K562 (cell line): ENCODE measurements at regions not wholly inside any gene's neighbourhood (a gene's known extent, or its start where the extent isn't known, plus 50 kb on each side); places are given as distances from the start of the nearest gene placed in this dataset.

ENCODE experiments used
- ATAC-seq: fragments of 200-7000 bp; cut with Tn5 transposase; 3 replicates; pipeline ENCODE4 v1.9.1; 2020; ENCODE audit warnings: moderate library complexity
- BruUV-seq: library from RNA; stranded (reverse); fragments of 400-500 nt; replicated peaks from 2 replicates; lab custom pipeline; 2021; lab: Mats Ljungman, UMichigan
- CTCF ChIA-PET: fragments of 300-600 bp; formaldehyde crosslinking; extraction: SDS; loops from one replicate; lab custom pipeline; 2021; ENCODE audit warnings: low intra/inter-chr PET ratio; lab: Yijun Ruan, JAX
- POLR2A ChIA-PET: fragments of 300-600, 350-650 bp; sonication (Branson Sonifier 250); formaldehyde crosslinking; extraction: SDS; loops from one replicate; lab custom pipeline; 2021; ENCODE audit warnings: antibody characterized with exemption, inconsistent platforms; lab: Yijun Ruan, JAX
- DNase-seq, 4 experiments: peaks; one replicate each; pipeline versions ENCODE4 v3.0.0 to v3.0.0-alpha.2; 2011 to 2018; ENCODE audit warnings: low spot score in 3 of 4, mixed read lengths in 3 of 4; ENCODE audit errors: extremely low read depth in 1 of 4
- FAIRE-seq: peaks from 2 replicates; lab custom pipeline; 2011; peaks lifted over from hg19 to GRCh38; lab: Jason Lieb, UNC
- H2AFZ ChIP-seq: 2 replicates; pipeline ENCODE4 v1.6.0; 2011; ENCODE audit warnings: low read depth, low read length, control low read depth, inconsistent platforms
- H3K27ac ChIP-seq: fragments of 200-600 bp; 3 replicates; pipeline ENCODE4 v1.8.0; 2011; ENCODE audit warnings: low read depth, mild to moderate bottlenecking, control low read depth, inconsistent platforms, low read length, moderate library complexity, mixed read lengths; ENCODE audit errors: extremely low read depth
- H3K27me3 ChIP-seq, 2 experiments: fragments of 300-600 bp in 1 of 2; 2 replicates in 1 of 2; 3 replicates in 1 of 2; pipeline versions ENCODE4 v1.6.0 to v1.8.0; 2011; ENCODE audit warnings: inconsistent platforms in 2 of 2, low read length in 2 of 2, mild to moderate bottlenecking in 1 of 2, mixed read lengths in 1 of 2, moderate library complexity in 1 of 2; ENCODE audit not compliant: control insufficient read depth in 2 of 2, insufficient read depth in 2 of 2
- H3K36me3 ChIP-seq: fragments of 300-600 bp; 3 replicates; pipeline ENCODE4 v1.8.0; 2011; ENCODE audit warnings: mild to moderate bottlenecking, low read length, inconsistent platforms; ENCODE audit not compliant: control insufficient read depth, insufficient read depth
- H3K4me1 ChIP-seq, 2 experiments: fragments of 200-600 bp in 1 of 2; replicated peaks in 1 of 2; 2 replicates in 1 of 2; 3 replicates in 1 of 2; pipeline versions ENCODE4 v1.5.1 to v1.8.0; 2011; ENCODE audit warnings: inconsistent platforms in 2 of 2, low read length in 2 of 2, mild to moderate bottlenecking in 1 of 2, mixed read lengths in 1 of 2, moderate library complexity in 1 of 2; ENCODE audit not compliant: control insufficient read depth in 2 of 2, insufficient read depth in 2 of 2
- H3K4me2 ChIP-seq: 2 replicates; pipeline ENCODE4 v1.6.1; 2011; ENCODE audit warnings: low read length, control low read depth, inconsistent platforms, mixed read lengths; ENCODE audit not compliant: insufficient read depth
- H3K4me3 ChIP-seq: fragments of 200-600 bp; sonication (generic), shearing (Covaris generic); 2 replicates; pipeline ENCODE4 v1.5.1; 2016; ENCODE audit warnings: control low read depth, inconsistent platforms
- H3K79me2 ChIP-seq: fragments of 200-600 bp; 3 replicates; pipeline ENCODE4 v1.8.0; 2011; ENCODE audit warnings: low read length, inconsistent platforms; ENCODE audit not compliant: control insufficient read depth, insufficient read depth
- H3K9ac ChIP-seq, 2 experiments: 2 replicates each; pipeline versions ENCODE4 v1.6.0 to v1.6.1; 2011; ENCODE audit warnings: low read depth in 2 of 2, low read length in 2 of 2, control low read depth in 1 of 2, inconsistent platforms in 1 of 2, mild to moderate bottlenecking in 1 of 2, mixed read lengths in 1 of 2; ENCODE audit not compliant: insufficient read depth in 1 of 2
- H3K9me1 ChIP-seq: one replicate; pipeline ENCODE4 v1.6.0; 2011; ENCODE audit warnings: inconsistent platforms, mild to moderate bottlenecking, low read length, moderate library complexity; ENCODE audit not compliant: control insufficient read depth, insufficient read depth
- H3K9me3 ChIP-seq: replicated peaks from 2 replicates; pipeline ENCODE4 v1.5.1; 2011; ENCODE audit warnings: low read depth, low read length, inconsistent platforms; ENCODE audit not compliant: control insufficient read depth, insufficient read depth
- H4K20me1 ChIP-seq: replicated peaks from 2 replicates; pipeline ENCODE4 v1.6.1; 2011; ENCODE audit warnings: low read length, inconsistent platforms, mixed read lengths; ENCODE audit not compliant: control insufficient read depth, insufficient read depth
- CBFA2T2 ChIP-seq: fragments of 450-650 bp; conservative IDR thresholded peaks from 2 replicates; pipeline ENCODE4 v1.6.1; 2017; ENCODE audit warnings: mild to moderate bottlenecking
- CBFA2T3 ChIP-seq: fragments of 450-650 bp; IDR thresholded peaks from 2 replicates; pipeline ENCODE4 v1.6.1; 2017
- MCM2 ChIP-seq: fragments of 450-650 bp; IDR thresholded peaks from 2 replicates; pipeline ENCODE4 v1.6.1; 2017; ENCODE audit warnings: low read depth, mild to moderate bottlenecking
- PHF21A ChIP-seq: fragments of 450-650 bp; IDR thresholded peaks from 2 replicates; pipeline ENCODE4 v1.6.1; 2017; ENCODE audit warnings: low read depth, borderline replicate concordance
- PRDM10 ChIP-seq: fragments of 450-650 bp; IDR thresholded peaks from 2 replicates; pipeline ENCODE4 v1.6.1; 2018; ENCODE audit not compliant: partially characterized antibody
- SIRT6 ChIP-seq: IDR thresholded peaks from one replicate; pipeline ENCODE4 v1.6.1; 2012; ENCODE audit warnings: low read depth, mild to moderate bottlenecking, control low read depth, inconsistent platforms, low read length, moderate library complexity
- WGBS: fragments of 100-300 bp; shearing (Covaris generic); methylation state at CpG from one replicate; pipeline ENCODE4 v1.1.6; 2016; ENCODE audit warnings: low coverage, mixed read lengths; ENCODE audit not compliant: insufficient coverage; ENCODE audit errors: missing lambda C conversion rate; 5-methylcytosine and 5-hydroxymethylcytosine counted together
- in situ Hi-C: fragments of 300-500 bp; cut with MboI; formaldehyde crosslinking; loops from 4 replicates; pipeline ENCODE4 v1.15.0; 2018; ENCODE audit warnings: inconsistent platforms, mixed read lengths
- intact Hi-C: fragments of 100-400 bp; cut with micrococcal nuclease; formaldehyde crosslinking; loops from 2 replicates; pipeline ENCODE4 v1.14.2; 2022

GRCh38 chr17:36702636-36703035 lies 101.3 kb downstream of the MRM1 start:
- Histone ChIP-seq H3K9me3 (no peaks in the 10 kb centered on the region), H3K79me2 (no peaks in the 10 kb centered on the region), H3K9ac (no peak overlapping the region), H3K27ac (no peak overlapping the region), H3K27me3 (peaks cover 4 to 26% of the 10 kb centered on the region in 2 experiments; a peak in 3 of 5 replicates), H3K4me3 (no peak overlapping the region), H3K9me1 (no peaks in the 10 kb centered on the region), H3K36me3 (no peaks in the 10 kb centered on the region), H3K4me2 (no peak overlapping the region), H3K4me1 (peaks cover 3 to 16% of the 10 kb centered on the region in 2 experiments; a peak in 3 of 5 replicates), H4K20me1 (0 out of 2 replicates have a peak, but pooled peaks cover 13% of the 10 kb centered on the region), H2AFZ (no peak overlapping the region)
- in situ Hi-C loops, result no loop called here
- ATAC-seq (no peak), FAIRE-seq (no peak), DNase-seq (no peak)
- CTCF ChIA-PET, result no interaction called here
- 0% methylated on average over 1 of the region's 1 CpG for WGBS
- BruUV-seq, result no TSS peak
- intact Hi-C loops, result no loop called here
- TF ChIP-seq CBFA2T3, result peak; percentile 45
- peak; percentile 38 for TF ChIP-seq CBFA2T2
- TF ChIP-seq MCM2, result no peak
- no peak for TF ChIP-seq SIRT6
- no peak for TF ChIP-seq PHF21A
- TF ChIP-seq PRDM10, result peak; percentile 17
- POLR2A ChIA-PET, result interaction anchor here (0.7 kb wide), 1 partner anchor 13 kb away, joined by 4 read pairs; no protein-coding TSS in a partner anchor
